NB4 (cell line): ENCODE measurements at regions not wholly inside any gene's neighbourhood (a gene's known extent, or its start where the extent isn't known, plus 50 kb on each side); places are given as distances from the start of the nearest gene placed in this dataset.

Experiments used
- CTCF ChIP-seq: IDR thresholded peaks from one replicate; pipeline ENCODE4 v1.5.1; 2012; ENCODE audit warnings: low read depth, low read length
- MAX ChIP-seq: IDR thresholded peaks from 2 replicates; pipeline ENCODE4 v1.6.1; 2011; ENCODE audit warnings: low read depth, low read length
- POLR2A ChIP-seq: IDR thresholded peaks from 2 replicates; pipeline ENCODE4 v1.6.1; 2011; ENCODE audit warnings: mild to moderate bottlenecking; ENCODE audit not compliant: insufficient read length; ENCODE audit errors: extremely low read depth

GRCh38 chr3:170753421-170754310, 116.3 kb downstream of the RPL22L1 start:
- TF ChIP-seq CTCF (no peak), POLR2A (no peak), MAX (no peak)
